Motor neuron (in vitro differentiated cells): ENCODE measurements at regions not wholly inside any gene's neighbourhood (a gene's known extent, or its start where the extent isn't known, plus 50 kb on each side); places are given as distances from the start of the nearest gene placed in this dataset.

ENCODE experiments used
- ATAC-seq, 8 experiments: fragments of 200-7000 bp; cut with Tn5 transposase; replicated peaks in 6 of 8; 2 replicates each; pipeline ENCODE4 v1.8.0; 2021; ENCODE audit warnings: mild to moderate bottlenecking in 8 of 8, moderate library complexity in 8 of 8
- H3K27ac ChIP-seq, 2 donors: fragments of 250-450 bp; sonication (Bioruptor Pico); 2 replicates each; pipeline ENCODE4 v1.9.0; 2021; ENCODE audit warnings: antibody characterized with exemption in 2 of 2, mild to moderate bottlenecking in 2 of 2, moderate library complexity in 1 of 2
- H3K4me1 ChIP-seq, 2 donors: fragments of 250-450 bp; sonication (Bioruptor Pico); replicated peaks in 1 of 2; 2 replicates each; pipeline ENCODE4 v1.6.1; 2021; ENCODE audit warnings: antibody characterized with exemption in 2 of 2, mild to moderate bottlenecking in 2 of 2, moderate library complexity in 1 of 2
- H3K4me3 ChIP-seq, 5 donors: fragments of 250-450 bp; sonication (Bioruptor Pico); 2 replicates each; pipeline ENCODE4 v1.9.0; 2021; ENCODE audit warnings: antibody characterized with exemption in 5 of 5, mild to moderate bottlenecking in 5 of 5, moderate library complexity in 4 of 5
- WGBS, 10 experiments: fragments of 450-650 bp; shearing (Covaris generic); methylation state at CpG; one replicate each; pipeline ENCODE4 v1.0.0; 2022; 5-methylcytosine and 5-hydroxymethylcytosine counted together
- in situ Hi-C, 9 experiments: fragments of 400-800 bp; cut with MboI; loops; one replicate each; pipeline ENCODE4 v1.15.0; 2021; ENCODE audit warnings: low sequenced_read_pairs in 9 of 9, low pct_unique_long_range_greater_than_20kb in 2 of 9; ENCODE audit not compliant: unreplicated experiment in 9 of 9

DNA sequence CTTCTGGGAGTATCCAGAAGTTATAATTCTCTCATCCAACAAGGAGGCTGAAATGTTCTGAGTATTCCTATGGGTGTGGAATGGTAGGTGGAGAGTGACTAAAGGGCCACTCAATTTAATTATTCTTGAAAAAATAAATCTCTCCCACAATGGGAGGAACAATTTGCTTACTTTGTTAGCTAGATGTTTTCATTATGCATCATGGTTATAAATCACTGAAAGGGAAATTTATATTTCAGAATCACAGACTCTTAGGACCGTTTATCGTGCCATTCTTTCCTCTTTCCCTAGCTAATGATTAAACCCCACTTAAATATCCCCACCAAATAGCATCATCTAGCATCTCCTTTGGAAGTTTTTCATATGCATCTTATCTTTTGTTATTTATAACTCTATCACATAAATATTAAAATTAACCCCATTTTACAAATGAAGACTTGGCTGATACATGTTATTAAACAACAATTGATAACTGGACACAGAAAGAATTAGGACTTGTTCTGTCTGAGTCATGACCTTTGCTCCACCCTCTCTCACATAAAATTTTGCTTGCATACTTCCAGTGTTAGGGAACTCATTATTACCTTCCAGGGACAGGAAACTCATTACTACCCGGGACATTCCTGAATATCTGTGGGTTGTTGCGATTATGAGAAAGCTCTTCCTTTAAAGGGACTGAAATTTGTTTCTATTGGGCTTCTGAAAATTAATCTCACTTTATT is 94.9 kb upstream of the NMUR2 start:
- in situ Hi-C loops, result loop anchor here in 5 of 9 experiments (25.0 kb wide), 5 partner anchors 138 to 838 kb away; no protein-coding TSS in a partner anchor
- H3K4me1 ChIP-seq, result no peaks in the 10 kb centered on the region
- 11 to 80% (median 49%) methylated on average over 1 to 4 of the region's 4 CpGs for WGBS, 10 experiments
- H3K4me3 ChIP-seq, result no peak overlapping the region
- ATAC-seq, result peak in 5 of 8 experiments; percentile 32 to 69 (median 53)
- no peak overlapping the region for H3K27ac ChIP-seq

DNA sequence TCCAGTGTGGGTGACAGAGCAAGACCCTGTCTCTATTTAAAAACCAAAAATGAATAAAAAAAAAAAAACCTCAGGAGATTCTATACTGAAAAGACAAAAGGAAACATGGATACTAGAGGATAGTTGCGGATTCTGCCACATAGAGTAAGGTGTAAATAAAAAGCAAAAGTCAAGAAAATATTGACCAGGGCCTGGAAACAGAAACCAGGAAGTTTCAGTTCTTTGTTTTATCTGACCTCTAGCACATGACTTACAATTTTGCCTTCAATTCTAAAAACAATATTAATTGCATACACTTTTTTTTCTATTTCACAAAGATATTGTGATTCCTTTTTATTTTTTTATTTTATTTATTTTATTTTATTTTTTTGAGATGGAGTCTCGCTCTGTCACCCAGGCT is 96.2 kb upstream of the NMUR2 start:
- Histone ChIP-seq H3K27ac (no peak overlapping the region), H3K4me3 (no peak overlapping the region), H3K4me1 (peaks cover 3 to 5% of the 10 kb centered on the region in 2 donors)
- 39 to 100% (median 96%) methylated on average over 1 to 2 of the region's 2 CpGs; no CpG with 5 or more reads in 1 of the 10 experiments for WGBS, 10 experiments
- ATAC-seq, result no peak
- in situ Hi-C loops, result loop anchor here in 5 of 9 experiments (25.0 kb wide), 5 partner anchors 139 to 839 kb away; no protein-coding TSS in a partner anchor

DNA sequence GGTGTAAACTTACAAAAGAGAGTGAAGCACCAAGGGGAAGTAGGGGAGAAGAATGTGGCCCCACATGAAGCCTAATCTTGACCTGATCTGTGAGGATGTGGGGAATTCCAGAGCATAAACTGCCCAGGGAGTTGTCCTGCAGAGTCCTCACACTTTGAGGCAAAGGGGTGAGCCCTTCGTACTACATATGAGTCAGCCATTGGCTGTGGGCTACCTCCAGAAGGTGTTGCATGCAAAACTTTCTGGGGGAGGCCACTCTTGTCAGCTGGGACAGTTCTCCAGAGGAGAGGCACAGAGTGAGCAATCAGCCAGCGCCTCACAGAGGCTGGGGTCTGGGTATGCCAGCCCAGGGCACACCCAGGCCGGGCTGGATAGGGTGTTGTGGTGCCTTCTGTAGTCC is 98.1 kb upstream of the NMUR2 start:
- 0 to 100% (median 80%) methylated on average over 1 to 3 of the region's 3 CpGs; no CpG with 5 or more reads in 5 of the 10 experiments for WGBS, 10 experiments
- in situ Hi-C loops, result loop anchor here in 5 of 9 experiments (25.0 kb wide), 5 partner anchors 141 to 841 kb away; no protein-coding TSS in a partner anchor
- H3K4me3 ChIP-seq, result no peak overlapping the region
- peaks cover 3 to 5% of the 10 kb centered on the region in 2 donors for H3K4me1 ChIP-seq
- H3K27ac ChIP-seq, result no peak overlapping the region
- peak in 1 of 8 experiments; percentile 36 for ATAC-seq

DNA sequence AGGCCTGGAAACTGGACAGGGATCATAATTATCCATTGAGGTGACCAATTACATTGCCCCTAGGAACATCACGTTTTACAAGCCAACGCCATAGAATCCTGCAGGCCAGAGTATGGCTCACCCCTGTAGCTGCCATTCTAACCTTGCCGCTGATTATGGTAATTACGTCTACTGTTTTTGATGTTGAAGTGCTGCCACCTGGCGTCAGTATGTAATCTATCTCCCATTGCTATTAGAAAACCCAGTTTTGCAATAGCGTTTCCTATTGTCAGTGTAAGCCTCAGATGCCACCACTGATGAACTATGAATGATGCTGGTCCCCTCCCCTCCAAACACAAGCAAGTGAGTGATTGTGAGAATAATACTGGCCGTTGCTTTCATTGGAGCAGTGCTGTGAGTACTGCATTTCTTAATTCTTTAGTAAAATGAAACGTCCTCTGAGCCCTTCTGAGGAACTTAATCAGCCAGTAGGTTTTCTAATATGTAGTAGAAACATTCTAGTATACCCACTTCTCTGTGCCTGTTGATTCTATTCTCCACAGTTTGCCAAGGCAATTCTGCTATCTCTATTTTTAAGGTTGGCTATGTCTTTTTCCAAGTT is 100.5 kb upstream of the NMUR2 start:
- H3K4me1 ChIP-seq, result peaks cover 3 to 7% of the 10 kb centered on the region in 2 donors
- no peak overlapping the region for H3K4me3 ChIP-seq
- in situ Hi-C loops, result loop anchor here in 5 of 9 experiments (25.0 kb wide), 5 partner anchors 143 to 843 kb away; no protein-coding TSS in a partner anchor
- 0 to 21% (median 4%) methylated on average over 1 to 7 of the region's 8 CpGs; no CpG with 5 or more reads in 2 of the 10 experiments for WGBS, 10 experiments
- peak; percentile 78 to 91 (median 86) for ATAC-seq
- no peak overlapping the region for H3K27ac ChIP-seq

DNA sequence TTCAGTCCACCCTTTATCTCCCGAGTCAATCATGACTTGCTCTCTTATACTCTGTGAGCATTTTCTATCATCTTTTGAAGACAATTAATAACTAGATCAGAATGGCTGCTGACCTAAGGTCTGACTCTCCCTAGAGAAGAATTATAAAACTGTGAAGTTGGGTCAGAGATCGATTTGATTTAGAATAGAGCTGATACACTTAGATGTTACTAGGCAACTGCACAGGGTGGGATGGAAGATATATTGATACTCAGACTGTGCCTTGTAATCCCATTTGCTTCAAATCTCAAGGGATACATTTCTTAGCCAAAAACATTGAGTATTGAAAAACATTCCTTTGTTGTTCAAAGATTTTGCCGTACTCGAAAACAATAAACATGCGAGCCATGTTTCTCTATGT is 106.0 kb upstream of the NMUR2 start:
- no peak overlapping the region for H3K4me3 ChIP-seq
- peaks cover 6 to 17% of the 10 kb centered on the region in 2 donors for H3K4me1 ChIP-seq
- WGBS, 10 experiments, result 20 to 93% (median 66%) methylated on average over 1 to 5 of the region's 5 CpGs
- peak overlapping the region in 1 of 2 donors; percentile 36 for H3K27ac ChIP-seq
- peak in 3 of 8 experiments; percentile 45 to 75 (median 50) for ATAC-seq
- in situ Hi-C loops, result loop anchor here in 5 of 9 experiments (25.0 kb wide), 5 partner anchors 149 to 849 kb away; no protein-coding TSS in a partner anchor

DNA sequence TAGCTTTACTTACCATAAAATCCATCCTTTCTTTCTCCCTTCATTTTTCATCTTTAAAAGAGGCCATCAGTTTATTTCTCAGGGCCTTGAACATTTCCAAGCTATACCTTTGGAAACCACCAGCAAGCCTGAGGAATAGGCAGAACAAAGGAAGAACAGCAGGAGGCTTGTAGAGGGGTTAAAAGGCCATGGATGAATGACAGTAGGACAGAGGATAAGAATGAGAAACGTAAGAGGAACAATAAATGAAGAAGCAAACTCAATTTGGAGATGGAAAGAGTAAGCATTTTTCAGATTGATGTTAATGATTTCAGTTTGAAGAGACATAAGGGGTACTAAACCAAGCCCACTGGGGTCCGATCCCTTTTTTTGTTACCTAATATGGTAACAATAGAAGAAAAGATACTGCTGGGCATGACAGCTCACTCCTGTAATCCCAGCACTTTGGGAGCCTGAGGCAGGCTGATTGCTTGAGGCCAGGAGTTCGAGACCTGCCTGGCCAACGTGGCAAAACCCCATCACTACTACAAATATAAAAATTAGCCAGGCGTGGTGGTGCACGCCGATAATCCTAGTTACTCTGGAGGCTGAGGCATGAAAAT is 106.6 kb upstream of the NMUR2 start:
- peak overlapping the region in 1 of 2 donors; percentile 36 for H3K27ac ChIP-seq
- no peak overlapping the region for H3K4me3 ChIP-seq
- peak in 1 of 8 experiments; percentile 19 for ATAC-seq
- WGBS, 10 experiments, result 0 to 60% (median 32%) methylated on average over 1 to 7 of the region's 7 CpGs
- in situ Hi-C loops, result loop anchor here in 5 of 9 experiments (25.0 kb wide), 5 partner anchors 149 to 849 kb away; no protein-coding TSS in a partner anchor
- peaks cover 6 to 17% of the 10 kb centered on the region in 2 donors for H3K4me1 ChIP-seq

DNA sequence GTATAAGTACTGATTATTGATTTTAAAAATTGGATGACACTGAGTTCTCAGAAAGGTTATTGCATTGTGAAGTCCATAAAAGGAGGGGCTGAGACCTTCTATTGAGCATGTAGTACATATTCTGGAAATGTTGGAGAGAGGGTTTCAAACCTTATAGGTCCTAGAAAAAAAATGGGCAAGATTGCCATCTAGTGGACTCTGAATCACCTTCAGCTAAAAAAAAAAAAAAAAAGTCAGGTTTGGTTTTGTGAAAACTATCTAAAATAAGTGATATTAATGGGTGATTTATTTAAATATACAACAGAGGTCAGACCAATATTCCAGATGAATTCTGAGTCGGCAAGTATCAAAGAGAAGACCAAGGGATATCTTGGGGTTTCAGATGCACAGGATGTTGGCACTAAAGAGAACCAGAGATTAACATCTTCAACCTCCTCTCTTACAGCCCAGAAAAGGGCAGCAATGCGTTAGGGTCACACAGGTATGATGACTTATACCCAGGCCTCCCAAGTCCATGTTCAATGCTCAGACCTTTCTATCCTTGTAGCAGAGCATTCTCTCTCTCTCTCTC is 109.8 kb upstream of the NMUR2 start:
- Histone ChIP-seq H3K4me1 (peaks cover 6 to 17% of the 10 kb centered on the region in 2 donors), H3K27ac (no peak overlapping the region), H3K4me3 (no peak overlapping the region)
- 20 to 100% (median 40%) methylated on average over 1 to 2 of the region's 2 CpGs; no CpG with 5 or more reads in 2 of the 10 experiments for WGBS, 10 experiments
- in situ Hi-C loops, result loop anchor here in 5 of 9 experiments (25.0 kb wide), 5 partner anchors 153 to 853 kb away; no protein-coding TSS in a partner anchor
- peak in 5 of 8 experiments; percentile 22 to 46 (median 39) for ATAC-seq

DNA sequence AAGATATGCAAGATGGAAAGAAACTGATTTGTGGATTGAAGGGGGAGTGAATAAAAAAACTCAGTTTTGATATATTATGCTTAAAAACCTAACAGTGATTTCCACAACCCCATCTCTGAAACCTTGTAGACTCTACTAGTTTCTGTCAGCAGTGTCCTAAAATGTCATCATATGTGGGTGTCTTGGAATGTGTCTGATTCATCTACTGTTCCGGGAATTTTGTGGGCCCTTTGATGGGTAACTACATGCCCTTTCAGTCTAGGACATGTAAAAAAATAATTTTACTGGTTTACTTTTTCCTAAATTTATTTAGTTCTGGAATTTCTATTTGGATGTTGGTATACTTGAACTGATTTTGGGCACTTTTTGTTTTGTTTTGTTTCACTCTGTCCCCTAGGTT is 118.9 kb upstream of the NMUR2 start:
- H3K27ac ChIP-seq, result no peak overlapping the region
- in situ Hi-C loops, result loop anchor here in 5 of 9 experiments (25.0 kb wide), 5 partner anchors 162 to 862 kb away; no protein-coding TSS in a partner anchor
- ATAC-seq, result no peak
- 33 to 100% (median 100%) methylated on average over 1 of the region's 1 CpG; no CpG with 5 or more reads in 4 of the 10 experiments for whole genome bisulfite sequencing, 10 experiments
- H3K4me1 ChIP-seq, result peaks cover 0 to 4% of the 10 kb centered on the region in 2 donors
- no peak overlapping the region for H3K4me3 ChIP-seq

DNA sequence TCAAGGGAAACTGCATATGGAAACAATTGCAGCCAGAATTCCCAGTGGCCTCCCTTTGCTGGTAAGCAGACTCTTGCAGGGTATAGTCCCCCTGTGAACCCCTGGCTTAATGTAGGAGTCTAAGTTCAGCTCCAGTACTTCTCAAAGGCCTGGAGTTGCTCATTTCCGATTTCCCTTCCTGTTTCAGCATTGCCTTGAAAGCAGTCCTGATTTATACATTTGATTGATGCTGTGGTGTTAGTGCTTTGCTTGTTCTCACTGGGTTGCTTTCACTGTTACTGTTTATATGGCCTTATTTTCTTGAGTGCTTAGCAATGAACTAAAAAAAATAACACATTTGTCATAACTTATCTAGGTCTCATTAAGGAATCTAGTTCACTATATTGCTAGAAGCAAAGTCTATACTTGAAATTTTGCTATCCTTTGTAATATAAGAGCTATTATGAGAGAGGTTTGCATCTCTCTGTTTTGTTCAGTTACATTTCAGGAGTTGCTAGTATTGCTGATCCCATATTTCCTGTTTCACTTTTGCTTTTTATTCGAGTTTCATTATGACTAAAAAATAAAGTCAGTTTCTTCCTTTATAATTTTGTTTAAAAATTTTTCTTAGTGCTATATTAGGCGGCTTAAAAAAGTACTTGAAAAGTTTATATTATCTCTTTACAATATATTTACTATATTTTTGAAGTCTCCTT is 122.4 kb upstream of the NMUR2 start:
- ATAC-seq, result peak in 2 of 8 experiments; percentile 26
- Histone ChIP-seq H3K27ac (no peak overlapping the region), H3K4me1 (peaks cover 7 to 8% of the 10 kb centered on the region in 2 donors), H3K4me3 (no peak overlapping the region)
- in situ Hi-C loops, result loop anchor here in 3 of 9 experiments (25.0 kb wide), 1 partner anchor 1435 kb away; no protein-coding TSS in a partner anchor
- WGBS, 10 experiments, result 6 to 90% (median 69%) methylated on average over 2 to 3 of the region's 3 CpGs

DNA sequence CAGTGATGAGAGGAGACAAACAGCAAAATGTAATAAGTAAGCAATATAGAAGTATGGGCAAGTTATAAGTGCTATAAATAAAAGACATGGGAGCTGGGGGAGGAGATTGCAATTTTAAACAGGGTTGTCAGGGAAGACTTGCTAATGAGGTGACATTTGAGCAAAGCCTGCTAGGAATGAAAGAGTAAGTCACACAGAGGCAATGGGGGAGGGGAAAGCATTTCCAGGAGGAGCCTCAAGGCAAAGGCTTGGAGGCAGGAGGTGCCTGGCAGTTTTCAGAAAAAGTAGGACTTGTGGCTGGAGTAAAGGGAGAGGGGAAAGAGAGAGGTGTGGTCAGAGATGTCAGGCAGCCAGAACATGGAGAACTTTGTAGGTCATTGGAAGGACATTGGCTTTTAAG is 124.4 kb upstream of the NMUR2 start:
- Histone ChIP-seq H3K4me1 (peaks cover 10% of the 10 kb centered on the region in 2 donors), H3K27ac (no peak overlapping the region), H3K4me3 (no peak overlapping the region)
- in situ Hi-C loops, result loop anchor here in 3 of 9 experiments (25.0 kb wide), 1 partner anchor 1433 kb away; no protein-coding TSS in a partner anchor
- ATAC-seq, result peak in 3 of 8 experiments; percentile 16 to 73 (median 69)

DNA sequence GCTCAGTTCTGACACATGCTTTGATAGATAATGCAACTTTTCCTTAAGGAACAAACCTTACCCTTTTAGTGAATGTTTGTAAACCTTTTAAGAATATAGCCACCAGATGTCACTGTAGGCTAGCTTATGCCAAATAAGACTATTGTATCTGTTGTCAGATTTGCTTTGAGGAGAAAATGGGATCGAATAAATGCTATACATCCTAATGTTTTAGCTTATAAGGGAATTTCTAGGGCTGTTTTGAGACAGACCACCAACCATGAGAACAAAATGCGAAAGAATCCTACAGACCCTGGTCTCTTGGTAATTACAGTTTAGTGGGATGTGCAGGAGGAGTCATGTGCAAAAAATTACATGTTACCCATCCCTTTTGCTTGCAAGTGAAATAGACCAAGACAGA is 127.6 kb upstream of the NMUR2 start:
- WGBS, 10 experiments, result 0 to 49% (median 13%) methylated on average over 1 to 2 of the region's 2 CpGs; no CpG with 5 or more reads in 2 of the 10 experiments
- Histone ChIP-seq H3K27ac (no peak overlapping the region), H3K4me1 (peaks cover 6 to 13% of the 10 kb centered on the region in 2 donors), H3K4me3 (no peak overlapping the region)
- peak; percentile 40 to 74 (median 59) for ATAC-seq
- in situ Hi-C loops, result loop anchor here in 8 of 9 experiments (5.0 to 25.0 kb wide), 3 partner anchors 1430 to 1435 kb away; no protein-coding TSS in a partner anchor

DNA sequence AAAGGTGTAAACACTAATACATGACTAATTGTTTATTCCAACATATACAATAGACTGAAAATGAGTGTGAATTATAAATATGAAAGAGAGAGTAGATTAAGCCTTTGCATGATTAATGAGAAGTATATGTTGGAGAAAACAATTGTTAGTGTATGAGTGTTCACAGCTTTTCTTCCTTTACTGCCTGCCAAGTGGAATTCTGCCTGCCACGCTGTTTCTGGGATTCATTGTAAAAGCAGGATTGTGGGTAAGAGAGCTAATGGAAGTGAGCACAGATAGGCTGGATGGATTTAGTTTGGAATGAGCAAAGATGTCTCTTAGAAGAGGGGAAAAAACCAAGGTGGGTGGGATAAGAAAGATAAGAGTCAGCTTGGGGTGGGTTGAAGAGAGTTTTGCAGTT is 129.6 kb upstream of the NMUR2 start:
- 0 to 100% (median 68%) methylated on average over 1 of the region's 1 CpG; no CpG with 5 or more reads in 2 of the 10 experiments for WGBS, 10 experiments
- in situ Hi-C loops, result loop anchor here in 8 of 9 experiments (5.0 to 25.0 kb wide), 3 partner anchors 1428 to 1433 kb away; no protein-coding TSS in a partner anchor
- H3K27ac ChIP-seq, result no peak overlapping the region
- peaks cover 3 to 9% of the 10 kb centered on the region in 2 donors for H3K4me1 ChIP-seq
- ATAC-seq, result no peak
- no peak overlapping the region for H3K4me3 ChIP-seq
